IPS-18c (cell line): ENCODE measurements at regions not wholly inside any gene's neighbourhood (a gene's known extent, or its start where the extent isn't known, plus 50 kb on each side); places are given as distances from the start of the nearest gene placed in this dataset.

ENCODE experiments used
- H3K4me3 ChIP-seq: 2 replicates; pipeline ENCODE4 v1.7.0; 2013; ENCODE audit warnings: low read depth, mild to moderate bottlenecking, low read length, moderate library complexity; ENCODE audit not compliant: insufficient read depth
- H3K9me3 ChIP-seq: one replicate; pipeline ENCODE4 v1.6.1; 2013; ENCODE audit warnings: mild to moderate bottlenecking, low read length, moderate library complexity; ENCODE audit not compliant: control insufficient read depth, insufficient read depth

DNA sequence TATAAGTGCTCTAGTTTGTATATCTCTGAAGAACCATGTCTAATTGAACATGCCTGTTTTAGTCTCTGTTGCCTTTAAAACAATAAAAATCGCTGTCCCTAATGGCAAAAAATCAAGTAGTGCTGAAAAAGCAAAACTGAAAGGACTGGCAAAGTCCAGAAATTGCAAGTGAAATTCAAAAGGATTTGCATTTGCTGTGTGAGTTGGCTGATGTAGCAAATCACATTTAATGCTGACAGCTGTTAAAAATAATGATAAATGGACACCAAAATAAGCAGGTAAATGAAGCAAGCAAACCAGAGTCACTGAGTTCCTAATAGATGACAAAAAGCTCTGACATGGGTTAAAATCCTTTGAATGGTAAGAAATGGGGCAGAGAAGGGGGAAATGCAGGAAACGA lies 874.1 kb downstream of the GRM8 start:
- no peaks in the 10 kb centered on the region for H3K9me3 ChIP-seq

DNA sequence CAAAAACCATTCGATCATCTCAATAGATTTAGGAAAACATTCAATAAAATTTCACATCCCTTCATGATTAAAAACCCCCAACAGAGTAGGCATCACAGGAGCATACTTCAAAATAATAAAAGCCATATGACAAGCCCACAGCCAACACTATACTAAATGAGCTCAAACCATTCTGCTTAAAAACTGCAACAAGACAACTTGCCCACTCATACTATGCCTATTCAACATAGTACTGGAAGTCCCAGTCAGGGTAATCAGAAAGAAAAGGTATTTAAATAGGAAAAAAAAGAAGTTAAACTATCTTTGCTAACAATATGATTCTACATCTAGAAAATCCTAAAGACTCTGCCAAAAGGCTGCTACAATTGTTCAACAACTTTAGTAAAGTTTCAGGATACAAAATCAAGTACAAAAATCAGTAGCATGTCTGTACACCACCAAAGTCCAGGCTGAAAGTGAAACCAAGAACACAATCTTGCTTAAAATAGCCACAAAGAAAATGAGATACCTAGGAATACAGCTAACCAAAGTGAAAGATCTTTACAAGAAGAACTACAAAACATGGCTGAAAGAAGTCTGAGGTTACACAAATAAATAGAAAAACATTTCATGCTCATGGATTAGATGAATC lies 882.6 kb downstream of the GRM8 start:
- no peak overlapping the region for H3K4me3 ChIP-seq

More for the DNA sequence above, 874.1 kb downstream of the GRM8 start:
- no peak overlapping the region for H3K4me3 ChIP-seq

DNA sequence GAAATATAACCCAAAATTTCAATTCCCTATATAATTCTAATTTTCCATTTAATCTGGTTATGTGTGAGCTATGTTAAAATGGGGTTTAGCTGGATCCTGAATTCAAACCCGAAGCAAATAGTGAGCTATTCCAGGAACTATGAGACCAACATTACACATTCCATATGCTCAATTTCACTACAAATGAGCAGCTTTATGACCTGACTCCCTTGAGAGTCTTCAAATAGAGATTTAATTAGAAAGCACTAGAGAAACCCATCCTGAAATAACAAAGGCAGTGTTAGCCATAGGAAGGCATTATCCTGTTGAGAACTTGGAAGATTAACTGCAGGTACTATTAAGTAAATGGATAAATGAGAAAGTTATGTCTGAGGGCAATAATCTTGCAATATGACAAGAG lies 890.0 kb downstream of the GRM8 start:
- no peaks in the 10 kb centered on the region for H3K9me3 ChIP-seq
- no peak overlapping the region for H3K4me3 ChIP-seq

More for the DNA sequence above, 882.6 kb downstream of the GRM8 start:
- no peaks in the 10 kb centered on the region for H3K9me3 ChIP-seq

DNA sequence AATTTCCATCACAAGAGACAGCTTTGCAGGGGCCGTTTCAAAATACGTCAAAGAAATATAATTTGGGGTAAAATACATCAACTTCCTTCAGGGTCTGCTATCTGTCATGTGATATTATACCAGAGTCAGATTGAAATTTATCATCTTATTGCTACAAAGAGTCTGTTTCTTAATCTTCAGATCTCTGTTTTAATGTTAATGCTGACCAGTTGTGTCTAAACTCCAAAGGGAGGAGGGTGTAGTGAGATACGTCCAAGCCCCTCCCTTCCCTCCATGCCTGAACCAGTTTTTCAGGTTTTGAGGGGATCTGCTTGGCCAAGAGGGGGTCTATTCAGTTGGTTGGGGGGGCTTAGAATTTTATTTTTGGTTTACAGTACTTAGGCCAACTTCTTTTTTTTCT lies 891.6 kb downstream of the GRM8 start:
- no peak overlapping the region for H3K4me3 ChIP-seq

DNA sequence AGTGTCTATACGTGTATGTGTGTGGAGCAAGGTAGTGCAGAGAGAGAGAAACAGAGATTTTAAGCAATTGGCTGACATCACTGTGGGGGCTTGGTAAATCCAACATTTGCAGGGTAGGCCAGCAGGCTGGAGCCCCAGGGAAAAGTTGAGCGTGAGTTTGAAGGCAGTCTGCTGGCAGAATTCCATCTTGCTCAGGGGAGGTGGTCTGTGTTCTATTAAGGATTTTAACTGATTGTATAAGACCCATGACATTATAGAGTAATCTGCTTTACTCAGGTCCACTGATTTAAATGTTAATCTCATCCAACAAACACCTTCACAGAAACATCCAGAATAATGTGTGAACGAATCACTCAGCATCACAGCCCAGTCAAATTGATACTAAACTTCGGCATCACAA lies 912.9 kb downstream of the GRM8 start:
- H3K9me3 ChIP-seq: no peaks in the 10 kb centered on the region

More for the DNA sequence above, 891.6 kb downstream of the GRM8 start:
- no peaks in the 10 kb centered on the region for H3K9me3 ChIP-seq

DNA sequence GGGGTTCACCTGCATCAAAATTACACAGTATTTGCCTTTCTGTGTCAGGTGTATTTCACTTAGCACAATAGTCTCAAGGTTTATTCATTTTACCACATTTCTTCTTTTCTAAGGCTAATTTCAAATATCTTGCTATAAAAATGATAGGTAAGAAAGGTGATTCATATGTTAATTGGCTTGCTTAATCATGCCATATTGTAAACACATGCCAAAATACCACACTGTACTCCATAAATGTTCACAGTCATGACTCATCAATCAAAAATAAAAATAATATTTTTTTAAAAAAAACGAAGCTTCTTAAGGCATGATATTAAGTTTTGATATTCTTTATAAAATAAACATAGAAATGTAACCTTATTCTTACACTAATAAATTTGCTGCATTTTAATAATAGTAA lies 947.1 kb downstream of the GRM8 start:
- Histone ChIP-seq H3K4me3 (no peak overlapping the region), H3K9me3 (no peaks in the 10 kb centered on the region)

More for the DNA sequence above, 912.9 kb downstream of the GRM8 start:
- H3K4me3 ChIP-seq: no peak overlapping the region

DNA sequence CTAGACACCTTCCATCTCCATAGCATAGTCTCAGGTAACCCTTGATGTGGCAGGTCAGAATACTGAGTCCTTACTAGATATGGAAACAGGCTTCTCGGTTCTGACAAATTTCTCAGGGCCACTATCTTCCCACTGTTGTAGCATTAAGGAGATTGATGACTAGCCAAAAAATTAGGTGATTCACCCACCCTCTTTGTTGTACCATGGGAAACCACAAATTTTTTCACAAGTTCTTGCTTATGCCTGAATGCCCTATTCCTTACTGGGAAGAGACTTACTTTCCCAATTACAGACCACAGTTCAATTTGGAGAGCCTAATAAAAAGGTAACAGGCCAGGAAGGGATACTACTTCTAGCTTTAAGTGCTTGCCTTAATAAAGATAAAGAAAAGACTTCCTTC lies 948.8 kb downstream of the GRM8 start:
- H3K4me3 ChIP-seq: no peak overlapping the region
- H3K9me3 ChIP-seq: no peaks in the 10 kb centered on the region

DNA sequence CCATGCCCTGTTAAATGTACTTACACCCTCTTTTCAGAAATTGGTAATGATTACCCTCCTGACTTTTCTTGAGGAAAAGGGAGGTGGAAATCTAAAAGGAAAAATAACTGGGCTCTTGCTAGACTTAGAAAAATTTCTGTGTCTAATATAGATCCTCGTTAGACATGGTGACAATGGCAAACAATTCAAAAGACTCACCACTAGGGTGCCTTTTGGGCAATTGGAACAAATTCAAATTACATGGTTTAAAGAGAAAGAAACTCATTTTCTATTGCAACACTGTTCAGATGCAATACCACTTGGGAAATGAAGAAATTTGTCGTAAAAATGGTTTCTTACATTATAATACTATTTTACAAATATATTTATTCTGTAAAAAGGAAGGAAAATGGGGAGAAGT lies 950.1 kb downstream of the GRM8 start:
- Histone ChIP-seq H3K9me3 (no peaks in the 10 kb centered on the region), H3K4me3 (no peak overlapping the region)

DNA sequence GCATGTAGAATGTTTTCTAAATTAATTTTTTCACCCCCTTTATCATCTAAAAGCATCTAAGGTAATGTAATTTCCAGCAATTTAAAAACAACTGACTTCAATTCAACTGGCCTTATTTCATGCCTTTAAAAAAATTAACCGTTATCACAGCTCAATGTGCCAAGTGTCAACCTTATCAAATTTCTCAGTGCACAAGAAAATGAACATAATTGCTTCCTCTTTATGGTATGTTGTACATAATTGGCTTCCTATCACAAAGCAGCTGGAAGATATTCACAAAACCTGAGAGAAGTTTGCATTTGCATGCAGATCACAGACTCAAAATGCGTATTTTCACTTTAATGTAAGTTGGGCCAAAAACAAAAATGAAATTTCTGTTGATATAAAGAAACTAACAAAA lies 966.4 kb downstream of the GRM8 start:
- Histone ChIP-seq H3K4me3 (no peak overlapping the region), H3K9me3 (no peaks in the 10 kb centered on the region)

DNA sequence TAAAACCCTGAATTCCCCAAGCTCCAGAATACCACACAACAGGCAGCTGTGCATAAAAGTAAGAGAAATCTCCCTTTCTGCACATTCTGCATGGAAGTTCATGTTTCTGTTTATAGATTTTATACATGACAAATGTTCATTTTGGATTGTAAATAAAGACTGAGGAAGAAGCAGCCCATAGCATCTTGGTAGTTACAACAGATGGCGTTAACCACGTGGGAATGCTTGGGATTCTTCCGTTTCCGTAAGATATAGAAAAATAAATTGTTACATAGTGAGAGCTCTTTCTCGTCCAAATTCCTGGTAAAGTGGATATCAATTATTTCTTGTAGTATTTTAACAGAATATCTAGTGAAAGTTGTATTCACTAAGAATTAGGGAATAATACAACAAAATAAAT lies 1016.5 kb downstream of the GRM8 start:
- H3K4me3 ChIP-seq: no peak overlapping the region
- H3K9me3 ChIP-seq: no peaks in the 10 kb centered on the region

DNA sequence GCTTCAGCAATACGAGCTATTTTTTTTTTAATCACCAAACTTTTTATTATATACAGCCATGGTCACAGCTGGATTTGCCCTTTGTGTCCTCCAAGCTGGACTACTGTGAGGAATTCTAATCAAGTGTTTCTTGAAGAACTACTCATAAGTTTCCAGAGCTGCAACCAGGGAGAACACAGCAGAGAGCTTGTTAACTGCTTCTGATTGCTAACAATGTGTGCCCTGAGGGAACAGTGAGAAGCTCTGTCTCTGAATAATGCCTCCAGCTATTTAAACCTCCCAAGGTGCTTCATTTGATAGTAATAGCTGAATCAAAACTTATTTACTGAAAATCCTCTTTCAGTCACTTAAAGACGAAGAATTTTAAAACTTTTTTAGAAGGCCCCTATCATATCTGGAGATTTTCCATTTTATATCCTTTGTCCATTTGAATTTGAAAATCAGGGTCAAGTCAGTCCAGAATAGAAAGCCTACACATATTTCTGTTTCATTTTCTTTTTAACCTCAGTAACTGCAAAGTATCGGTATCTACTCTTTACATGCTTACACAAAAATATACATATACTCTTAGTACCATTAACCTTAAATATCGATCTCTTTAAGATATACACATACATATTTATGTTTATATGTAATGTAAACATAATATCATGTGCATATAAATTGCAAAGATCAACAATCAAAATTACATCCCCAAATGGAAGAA lies 1024.2 kb downstream of the GRM8 start:
- Histone ChIP-seq H3K4me3 (no peak overlapping the region), H3K9me3 (no peaks in the 10 kb centered on the region)

DNA sequence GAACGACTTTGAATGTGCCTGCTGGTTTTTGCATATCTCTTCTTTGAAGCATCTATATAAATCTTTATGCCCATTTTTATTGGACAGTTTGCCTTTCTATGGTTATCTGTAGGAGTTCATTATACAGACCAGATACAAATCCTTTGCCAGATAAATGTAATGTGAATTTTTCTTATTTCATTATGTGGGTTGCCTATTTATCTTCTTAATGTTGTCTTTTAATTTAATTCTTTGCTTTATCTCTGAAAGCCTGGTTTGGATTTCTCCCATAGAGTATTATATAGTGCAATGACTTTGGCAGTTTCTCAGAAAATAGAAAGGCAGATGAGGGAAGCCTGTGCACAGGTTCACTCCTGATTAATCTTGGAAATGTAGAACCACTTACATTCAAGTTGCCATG lies 1025.1 kb downstream of the GRM8 start:
- no peak overlapping the region for H3K4me3 ChIP-seq

DNA sequence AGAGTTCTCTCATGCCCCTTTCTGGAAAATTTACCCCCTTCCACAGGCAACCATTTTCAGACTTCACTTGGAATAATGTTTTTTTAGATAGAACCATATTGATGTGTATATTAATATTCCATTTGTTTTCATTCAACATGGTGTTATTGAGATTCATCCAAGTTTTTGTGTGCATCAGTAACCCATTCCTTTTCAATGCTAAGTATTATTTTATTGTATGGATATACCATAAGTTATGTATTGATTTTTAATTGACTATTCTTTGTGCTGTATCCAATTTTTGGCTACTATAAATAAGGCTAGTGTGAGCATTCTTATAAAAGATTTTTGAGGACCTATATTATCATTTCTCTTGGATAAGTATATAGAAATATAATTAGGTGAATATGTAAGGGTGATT lies 1025.7 kb downstream of the GRM8 start:
- Histone ChIP-seq H3K9me3 (no peaks in the 10 kb centered on the region), H3K4me3 (no peak overlapping the region)

More for the DNA sequence above, 1025.1 kb downstream of the GRM8 start:
- H3K9me3 ChIP-seq: no peaks in the 10 kb centered on the region

DNA sequence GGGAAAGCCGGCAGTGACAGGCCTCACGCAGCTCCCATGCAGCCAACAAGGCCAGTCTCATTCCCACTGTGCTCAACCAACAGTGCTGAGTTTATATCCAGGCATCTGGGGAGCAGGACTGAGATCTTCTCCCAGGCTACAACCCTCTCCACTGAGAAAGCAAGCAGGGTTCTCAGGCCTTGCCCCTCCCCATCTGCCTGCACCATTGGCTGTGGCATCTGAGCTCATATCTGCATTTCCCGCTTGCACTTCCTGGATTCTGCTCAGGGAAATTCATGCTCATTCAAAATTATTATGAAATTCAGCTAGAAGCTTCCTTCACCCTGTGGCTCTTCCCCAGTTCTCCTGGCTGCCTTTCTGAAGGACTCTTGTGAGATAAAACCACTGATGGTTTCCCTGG lies 1029.0 kb downstream of the GRM8 start:
- Histone ChIP-seq H3K4me3 (no peak overlapping the region), H3K9me3 (no peaks in the 10 kb centered on the region)

DNA sequence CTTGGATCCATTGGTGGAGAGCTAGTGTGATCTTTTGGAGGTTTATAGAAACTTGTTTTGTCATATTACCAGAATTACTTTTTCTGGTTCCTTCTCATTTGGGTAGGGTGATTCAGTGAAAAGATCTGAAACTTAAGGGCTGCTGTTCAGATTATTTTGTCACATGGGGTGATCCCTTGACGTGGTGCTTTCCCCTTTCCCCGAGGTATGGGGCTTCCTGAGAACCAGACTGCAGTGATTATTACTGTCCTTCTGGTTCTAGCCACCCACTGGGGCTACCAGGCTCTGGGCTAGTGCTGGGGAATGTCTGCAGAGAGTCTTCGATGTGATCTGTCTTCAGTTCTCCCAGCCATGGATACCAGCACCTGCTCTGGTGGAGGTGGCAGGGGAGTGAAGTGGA lies 1030.0 kb downstream of the GRM8 start:
- Histone ChIP-seq H3K4me3 (no peak overlapping the region), H3K9me3 (no peaks in the 10 kb centered on the region)

DNA sequence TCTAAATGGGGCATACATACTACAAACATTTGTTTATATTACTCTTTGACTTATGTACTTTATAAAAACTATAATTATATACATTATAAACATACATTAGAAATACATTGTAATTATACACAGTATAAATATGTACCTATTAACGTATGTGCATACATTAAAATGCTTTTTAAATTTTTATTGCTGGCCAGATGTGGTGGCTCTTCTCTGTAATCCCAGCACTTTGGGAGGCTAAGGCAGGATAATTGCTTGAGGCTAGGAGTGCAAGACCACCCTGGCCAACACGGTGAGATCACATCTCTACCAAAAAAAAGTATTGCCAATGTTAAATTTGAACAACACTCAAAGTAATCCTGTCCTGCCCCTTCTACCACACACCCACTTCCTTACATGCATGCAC lies 1037.0 kb downstream of the GRM8 start:
- Histone ChIP-seq H3K9me3 (peaks cover 2% of the 10 kb centered on the region), H3K4me3 (no peak overlapping the region)

DNA sequence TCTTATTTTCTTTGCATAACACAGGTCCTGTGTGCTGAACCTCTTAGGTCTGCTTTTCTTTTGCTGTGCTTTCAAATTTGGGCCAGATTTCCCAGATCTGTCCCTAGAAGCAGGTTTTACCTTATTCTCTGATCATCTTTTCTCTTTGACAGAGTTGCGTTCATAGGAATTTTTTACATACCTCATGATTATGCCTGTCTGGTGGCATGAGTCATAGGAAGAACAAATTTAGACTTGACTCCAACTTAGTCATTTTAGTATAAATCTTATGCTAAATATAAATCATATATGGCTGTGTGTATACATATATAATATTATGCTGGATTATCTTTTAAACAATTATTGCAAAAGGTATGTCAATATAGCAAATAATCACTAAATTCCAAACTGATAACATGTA lies 1038.9 kb downstream of the GRM8 start:
- no peak overlapping the region for H3K4me3 ChIP-seq
- H3K9me3 ChIP-seq: peaks cover 2% of the 10 kb centered on the region

DNA sequence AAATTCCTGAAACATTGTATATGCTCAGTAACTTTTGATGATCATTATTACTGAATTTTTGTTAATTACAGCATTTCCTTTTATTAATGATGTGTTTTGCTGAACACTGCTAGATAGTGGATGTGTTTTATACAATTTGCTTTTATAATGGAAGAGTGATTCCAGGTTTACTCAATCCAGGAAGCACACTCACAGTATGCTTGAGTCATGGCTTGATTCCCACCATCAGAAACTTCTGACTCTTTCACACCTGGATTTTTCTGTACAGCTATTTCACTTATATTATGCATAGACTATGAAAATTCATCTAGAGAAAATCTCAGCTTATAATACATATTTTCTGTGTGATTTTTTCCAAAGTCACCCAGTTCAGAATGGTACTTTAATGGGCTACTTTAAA lies 1040.9 kb downstream of the GRM8 start:
- H3K4me3 ChIP-seq: no peak overlapping the region
- H3K9me3 ChIP-seq: peaks cover 2% of the 10 kb centered on the region

DNA sequence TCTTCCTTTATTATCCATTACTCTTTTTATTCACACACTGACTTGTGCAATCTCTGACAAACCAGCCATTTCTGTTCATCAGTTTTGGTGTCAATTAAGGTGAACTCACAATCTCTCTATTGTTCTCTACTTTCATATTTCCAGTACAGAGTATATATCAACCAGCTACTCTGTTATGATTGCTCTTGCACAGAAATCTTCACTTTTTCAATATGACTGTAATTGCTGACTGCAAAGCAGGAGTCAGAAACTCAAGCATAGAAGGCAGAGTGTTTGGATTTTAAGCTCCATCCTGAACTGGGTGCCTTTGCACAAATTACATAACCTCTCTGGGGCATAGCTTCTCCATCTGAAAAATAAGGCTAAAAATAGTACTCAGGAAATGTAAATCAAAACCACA lies 1042.0 kb downstream of the GRM8 start:
- peaks cover under 1% of the 10 kb centered on the region for H3K9me3 ChIP-seq

More for the DNA sequence above, 1042.0 kb downstream of the GRM8 start:
- no peak overlapping the region for H3K4me3 ChIP-seq
